KMS-11 (cell line): ENCODE measurements at regions not wholly inside any gene's neighbourhood (a gene's known extent, or its start where the extent isn't known, plus 50 kb on each side); places are given as distances from the start of the nearest gene placed in this dataset.

Source experiments
- H2AFZ ChIP-seq: fragments of 200-600 bp; sonication (generic); 2 replicates; pipeline ENCODE4 v1.6.1; 2016; ENCODE audit warnings: antibody characterized with exemption, mixed run types, low read depth
- H3K27ac ChIP-seq: fragments of 200-600 bp; sonication (generic); 2 replicates; pipeline ENCODE4 v1.6.1; 2016; ENCODE audit warnings: mild to moderate bottlenecking, mixed run types
- H3K27me3 ChIP-seq: fragments of 200-600 bp; sonication (generic); 2 replicates; pipeline ENCODE4 v1.6.1; 2017; ENCODE audit warnings: mild to moderate bottlenecking, low read depth, mixed run types, moderate library complexity; ENCODE audit not compliant: insufficient read depth
- H3K36me3 ChIP-seq: fragments of 200-600 bp; sonication (generic); 2 replicates; pipeline ENCODE4 v1.6.1; 2017; ENCODE audit warnings: mild to moderate bottlenecking, mixed run types; ENCODE audit not compliant: insufficient read depth
- H3K4me1 ChIP-seq: fragments of 200-600 bp; sonication (generic); 2 replicates; pipeline ENCODE4 v1.6.1; 2016; ENCODE audit warnings: mild to moderate bottlenecking, low read depth, mixed run types; ENCODE audit not compliant: poor library complexity, severe bottlenecking
- H3K4me2 ChIP-seq: fragments of 200-600 bp; sonication (generic); 2 replicates; pipeline ENCODE4 v1.7.0; 2016; ENCODE audit warnings: mild to moderate bottlenecking, mixed run types
- H3K4me3 ChIP-seq: fragments of 200-600 bp; sonication (generic); IDR thresholded peaks from 2 replicates; pipeline ENCODE4 v1.6.1; 2017; ENCODE audit warnings: low read depth, low read length, mixed read lengths; ENCODE audit not compliant: insufficient read depth
- H3K79me2 ChIP-seq: fragments of 200-600 bp; sonication (generic); 2 replicates; pipeline ENCODE4 v1.6.1; 2016; ENCODE audit warnings: low read depth, mixed run types; ENCODE audit not compliant: insufficient read depth
- H3K9ac ChIP-seq: fragments of 200-600 bp; sonication (generic); 2 replicates; pipeline ENCODE4 v1.6.1; 2016; ENCODE audit warnings: mild to moderate bottlenecking, mixed run types
- H4K20me1 ChIP-seq: fragments of 200-600 bp; sonication (generic); 2 replicates; pipeline ENCODE4 v1.6.1; 2016; ENCODE audit warnings: mild to moderate bottlenecking, mixed run types; ENCODE audit not compliant: insufficient read depth
- CTCF ChIP-seq: fragments of 200-600 bp; sonication (generic); conservative IDR thresholded peaks from 2 replicates; pipeline ENCODE4 v1.6.1; 2017; ENCODE audit warnings: low read depth, mild to moderate bottlenecking, antibody characterized with exemption, low read length, moderate library complexity, mixed read lengths

GRCh38 chr3:82236257-82236656 lies 474.8 kb upstream of the GBE1 start:
- Histone ChIP-seq H3K9ac (no peak overlapping the region), H3K27ac (no peak overlapping the region), H3K79me2 (no peaks in the 10 kb centered on the region), H3K36me3 (no peaks in the 10 kb centered on the region), H3K4me3 (no peak overlapping the region), H3K4me1 (peaks cover 31% of the 10 kb centered on the region), H4K20me1 (no peaks in the 10 kb centered on the region), H3K27me3 (no peaks in the 10 kb centered on the region), H2AFZ (no peak overlapping the region), H3K4me2 (no peak overlapping the region)
- no peak for TF ChIP-seq CTCF

- Histone ChIP-seq H3K4me1 (no peaks in the 10 kb centered on the region), H3K27ac (no peak overlapping the region), H3K27me3 (no peaks in the 10 kb centered on the region), H4K20me1 (no peaks in the 10 kb centered on the region), H3K36me3 (no peaks in the 10 kb centered on the region), H3K4me3 (no peak overlapping the region), H3K4me2 (no peak overlapping the region), H3K9ac (no peak overlapping the region), H2AFZ (no peak overlapping the region), H3K79me2 (no peaks in the 10 kb centered on the region)
- no peak for TF ChIP-seq CTCF
Observed at GRCh38 chr3:82229397-82229796, 468.0 kb upstream of the GBE1 start.

GRCh38 chr3:82224661-82225060 lies 463.2 kb upstream of the GBE1 start:
- Histone ChIP-seq H3K9ac (no peak overlapping the region), H3K4me2 (no peak overlapping the region), H4K20me1 (no peaks in the 10 kb centered on the region), H3K4me1 (no peaks in the 10 kb centered on the region), H3K27ac (no peak overlapping the region), H3K79me2 (no peaks in the 10 kb centered on the region), H2AFZ (no peak overlapping the region), H3K36me3 (no peaks in the 10 kb centered on the region), H3K4me3 (no peak overlapping the region), H3K27me3 (no peaks in the 10 kb centered on the region)
- no peak for TF ChIP-seq CTCF

GRCh38 chr3:82222401-82222800 lies 461.0 kb upstream of the GBE1 start:
- Histone ChIP-seq H3K4me1 (no peaks in the 10 kb centered on the region), H3K79me2 (no peaks in the 10 kb centered on the region), H3K27ac (no peak overlapping the region), H3K9ac (no peak overlapping the region), H2AFZ (no peak overlapping the region), H3K27me3 (no peaks in the 10 kb centered on the region), H3K36me3 (no peaks in the 10 kb centered on the region), H4K20me1 (no peaks in the 10 kb centered on the region), H3K4me3 (no peak overlapping the region), H3K4me2 (no peak overlapping the region)
- TF ChIP-seq CTCF, result no peak

GRCh38 chr3:82217571-82217970 lies 456.1 kb upstream of the GBE1 start:
- no peak overlapping the region for H3K4me3 ChIP-seq
- no peaks in the 10 kb centered on the region for H3K36me3 ChIP-seq
- no peaks in the 10 kb centered on the region for H3K79me2 ChIP-seq
- H4K20me1 ChIP-seq, result no peaks in the 10 kb centered on the region
- no peak overlapping the region for H3K9ac ChIP-seq
- no peaks in the 10 kb centered on the region for H3K4me1 ChIP-seq
- H3K27ac ChIP-seq, result no peak overlapping the region
- no peaks in the 10 kb centered on the region for H3K27me3 ChIP-seq
- TF ChIP-seq CTCF, result no peak
- no peak overlapping the region for H2AFZ ChIP-seq
- no peak overlapping the region for H3K4me2 ChIP-seq
